ENCODE measurements at regions not wholly inside any gene's neighbourhood (a gene's known extent, or its start where the extent isn't known, plus 50 kb on each side); places are given as distances from the start of the nearest gene placed in this dataset.

- TF ChIP-seq, protein P1, sequence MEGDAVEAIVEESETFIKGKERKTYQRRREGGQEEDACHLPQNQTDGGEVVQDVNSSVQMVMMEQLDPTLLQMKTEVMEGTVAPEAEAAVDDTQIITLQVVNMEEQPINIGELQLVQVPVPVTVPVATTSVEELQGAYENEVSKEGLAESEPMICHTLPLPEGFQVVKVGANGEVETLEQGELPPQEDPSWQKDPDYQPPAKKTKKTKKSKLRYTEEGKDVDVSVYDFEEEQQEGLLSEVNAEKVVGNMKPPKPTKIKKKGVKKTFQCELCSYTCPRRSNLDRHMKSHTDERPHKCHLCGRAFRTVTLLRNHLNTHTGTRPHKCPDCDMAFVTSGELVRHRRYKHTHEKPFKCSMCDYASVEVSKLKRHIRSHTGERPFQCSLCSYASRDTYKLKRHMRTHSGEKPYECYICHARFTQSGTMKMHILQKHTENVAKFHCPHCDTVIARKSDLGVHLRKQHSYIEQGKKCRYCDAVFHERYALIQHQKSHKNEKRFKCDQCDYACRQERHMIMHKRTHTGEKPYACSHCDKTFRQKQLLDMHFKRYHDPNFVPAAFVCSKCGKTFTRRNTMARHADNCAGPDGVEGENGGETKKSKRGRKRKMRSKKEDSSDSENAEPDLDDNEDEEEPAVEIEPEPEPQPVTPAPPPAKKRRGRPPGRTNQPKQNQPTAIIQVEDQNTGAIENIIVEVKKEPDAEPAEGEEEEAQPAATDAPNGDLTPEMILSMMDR (IDR thresholded peaks at IDR 0.05; ENCODE audit: low read depth, low read length, missing control alignments), result no peak
- DNase-seq (ENCODE audit: extremely low read depth, low read depth), result no peak
- no peak overlapping the region for H3K4me3 ChIP-seq (replicated peaks; ENCODE audit: low read depth, low read length)
Observed at GRCh38 chr2:65622499-65622898, 190.1 kb upstream of the SPRED2 start.

- TF ChIP-seq, protein P1 (IDR thresholded peaks at IDR 0.05; ENCODE audit: low read depth, low read length, missing control alignments), result peak; percentile 5
- DNase-seq (ENCODE audit: extremely low read depth, low read depth), result no peak
- H3K4me3 ChIP-seq (replicated peaks; ENCODE audit: low read depth, low read length), result no peak overlapping the region
Observed at GRCh38 chr2:65620524-65620923, 188.1 kb upstream of the SPRED2 start.

- no peak for DNase-seq (ENCODE audit: extremely low read depth, low read depth)
- TF ChIP-seq, protein P1 (IDR thresholded peaks at IDR 0.05; ENCODE audit: low read depth, low read length, missing control alignments), result no peak
- H3K4me3 ChIP-seq (replicated peaks; ENCODE audit: low read depth, low read length), result no peak overlapping the region
Observed at GRCh38 chr2:65620026-65620425, 187.6 kb upstream of the SPRED2 start.

GRCh38 chr2:65615602-65616001 is 183.2 kb upstream of the SPRED2 start:
- TF ChIP-seq, protein P1 (IDR thresholded peaks at IDR 0.05; ENCODE audit: low read depth, low read length, missing control alignments), result no peak
- H3K4me3 ChIP-seq (replicated peaks; ENCODE audit: low read depth, low read length), result no peak overlapping the region
- DNase-seq (ENCODE audit: extremely low read depth, low read depth), result no peak

GRCh38 chr2:65613968-65614555 is 181.7 kb upstream of the SPRED2 start:
- TF ChIP-seq, protein P1 (IDR thresholded peaks at IDR 0.05; ENCODE audit: low read depth, low read length, missing control alignments), result no peak
- DNase-seq (ENCODE audit: extremely low read depth, low read depth), result no peak
- no peak overlapping the region for H3K4me3 ChIP-seq (replicated peaks; ENCODE audit: low read depth, low read length)

GRCh38 chr2:65611488-65611887 is 179.1 kb upstream of the SPRED2 start:
- TF ChIP-seq, protein P1 (IDR thresholded peaks at IDR 0.05; ENCODE audit: low read depth, low read length, missing control alignments), result no peak
- no peak for DNase-seq (ENCODE audit: extremely low read depth, low read depth)
- no peak overlapping the region for H3K4me3 ChIP-seq (replicated peaks; ENCODE audit: low read depth, low read length)

DNA sequence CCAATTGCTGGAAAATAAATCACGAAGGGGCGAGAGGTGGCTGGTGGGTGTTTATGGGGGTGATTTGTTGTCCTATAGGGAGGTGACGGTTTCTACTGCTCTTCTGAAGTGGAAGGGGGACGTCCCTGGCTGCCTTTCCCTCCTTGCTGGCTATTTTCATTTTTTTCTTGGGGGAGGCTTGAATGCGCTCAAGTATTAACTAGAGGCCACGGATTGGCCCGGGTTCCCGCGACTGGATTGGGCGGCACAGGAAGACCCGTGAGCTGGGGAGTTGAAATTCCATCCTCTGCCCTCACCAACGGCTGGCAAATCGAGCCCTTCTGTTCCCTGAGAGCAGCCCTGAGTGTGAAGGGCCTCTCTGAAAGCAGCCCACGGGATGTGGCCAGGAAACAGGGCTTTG is 176.5 kb upstream of the SPRED2 start:
- H3K4me3 ChIP-seq (replicated peaks; ENCODE audit: low read depth, low read length), result no peak overlapping the region
- TF ChIP-seq, protein P1 (IDR thresholded peaks at IDR 0.05; ENCODE audit: low read depth, low read length, missing control alignments), result no peak
- no peak for DNase-seq (ENCODE audit: extremely low read depth, low read depth)

Data from HFF-Myc (cell line).